H1 (cell line): ENCODE measurements at regions not wholly inside any gene's neighbourhood (a gene's known extent, or its start where the extent isn't known, plus 50 kb on each side); places are given as distances from the start of the nearest gene placed in this dataset.

ENCODE experiments used
- CTCF ChIA-PET: fragments of 300-600 bp; sonication (Branson Sonifier 250); formaldehyde crosslinking; loops from one replicate; lab custom pipeline; 2021; ENCODE audit not compliant: partially characterized antibody; lab: Charles Lee
- POLR2A ChIA-PET: fragments of 300-600 bp; sonication (Branson Sonifier 250); formaldehyde crosslinking; loops from one replicate; lab custom pipeline; 2021; ENCODE audit warnings: inconsistent platforms; ENCODE audit not compliant: partially characterized antibody; lab: Charles Lee
- DNase-seq, 2 experiments: peaks; one replicate each; pipeline versions ENCODE4 v3.0.0 to v3.0.0-alpha.2; 2010 to 2022; ENCODE audit warnings: low spot score in 2 of 2, low read depth in 1 of 2, mixed read lengths in 1 of 2
- FAIRE-seq: peaks from 2 replicates; lab custom pipeline; 2011; peaks lifted over from hg19 to GRCh38; lab: Jason Lieb, UNC
- H2AFZ ChIP-seq: 2 replicates; pipeline ENCODE4 v1.8.1; 2012; ENCODE audit warnings: low read length, inconsistent platforms
- H2AK5ac ChIP-seq: 2 replicates; pipeline ENCODE4 v1.6.1; 2013; ENCODE audit warnings: low read depth, low read length
- H2BK120ac ChIP-seq: replicated peaks from 2 replicates; pipeline ENCODE3; 2013; ENCODE audit warnings: low read depth, low read length, inconsistent platforms
- H2BK12ac ChIP-seq: 2 replicates; pipeline ENCODE4 v1.6.1; 2013; ENCODE audit warnings: low read depth, low read length
- H2BK15ac ChIP-seq: 2 replicates; pipeline ENCODE4 v1.6.1; 2013; ENCODE audit warnings: low read length
- H2BK20ac ChIP-seq: 2 replicates; pipeline ENCODE4 v1.6.1; 2013; ENCODE audit warnings: low read length
- H2BK5ac ChIP-seq: 2 replicates; pipeline ENCODE4 v1.6.1; 2013; ENCODE audit warnings: low read depth, low read length
- H3K14ac ChIP-seq: 2 replicates; pipeline ENCODE4 v1.6.1; 2013; ENCODE audit warnings: inconsistent platforms; ENCODE audit not compliant: insufficient read length
- H3K18ac ChIP-seq: 2 replicates; pipeline ENCODE4 v1.6.1; 2013; ENCODE audit warnings: low read length; ENCODE audit errors: extremely low read depth
- H3K23ac ChIP-seq: 2 replicates; pipeline ENCODE4 v1.6.1; 2013; ENCODE audit warnings: inconsistent platforms; ENCODE audit not compliant: insufficient read length
- H3K23me2 ChIP-seq: 2 replicates; pipeline ENCODE4 v1.6.1; 2013; ENCODE audit warnings: low read depth, low read length
- H3K27ac ChIP-seq: 2 replicates; pipeline ENCODE4 v1.6.1; 2011; ENCODE audit warnings: low read depth, low read length, inconsistent platforms
- H3K27me3 ChIP-seq, 4 experiments: replicated peaks in 1 of 4; 1 replicate in 1 of 4; 2 replicates in 3 of 4; pipeline versions ENCODE4 v1.6.1 to v1.8.1; 2011 to 2013; ENCODE audit warnings: low read length in 3 of 4, mild to moderate bottlenecking in 3 of 4, inconsistent platforms in 2 of 4, mixed read lengths in 2 of 4, moderate library complexity in 1 of 4; ENCODE audit not compliant: control insufficient read depth in 3 of 4, insufficient read depth in 3 of 4; ENCODE audit errors: extremely low read depth in 1 of 4
- H3K36me3 ChIP-seq, 4 experiments: 2 replicates each; pipeline versions ENCODE4 v1.6.1 to v1.8.1; 2011 to 2013; ENCODE audit warnings: mild to moderate bottlenecking in 4 of 4, low read length in 3 of 4, moderate library complexity in 2 of 4, control low read depth in 1 of 4, inconsistent platforms in 1 of 4; ENCODE audit not compliant: insufficient read depth in 4 of 4, control insufficient read depth in 2 of 4
- H3K4ac ChIP-seq: replicated peaks from 2 replicates; pipeline ENCODE3; 2013; ENCODE audit warnings: low read length, low read depth, mixed read lengths, inconsistent platforms; ENCODE audit not compliant: insufficient read length
- H3K4me1 ChIP-seq, 4 experiments: replicated peaks in 1 of 4; 1 replicate in 1 of 4; 2 replicates in 3 of 4; pipeline versions ENCODE4 v1.6.1 to v1.8.1; 2011 to 2013; ENCODE audit warnings: low read length in 3 of 4, inconsistent platforms in 2 of 4, mixed read lengths in 1 of 4; ENCODE audit not compliant: insufficient read depth in 4 of 4, control insufficient read depth in 3 of 4
- H3K4me2 ChIP-seq, 2 experiments: 2 replicates each; pipeline versions ENCODE4 v1.6.1 to v1.8.1; 2011 to 2013; ENCODE audit warnings: low read depth in 2 of 2, low read length in 2 of 2, control low read depth in 1 of 2, inconsistent platforms in 1 of 2, mild to moderate bottlenecking in 1 of 2; ENCODE audit not compliant: insufficient read depth in 1 of 2
- H3K4me3 ChIP-seq, 4 experiments: fragments of 200-600, 300-600 bp in 1 of 4; sonication (generic), shearing (Covaris generic), sonication (Bioruptor Twin) in 1 of 4; 2 replicates each; pipeline versions ENCODE4 v1.5.1 to v1.8.1; 2011 to 2016; ENCODE audit warnings: low read length in 4 of 4, low read depth in 3 of 4, control low read depth in 2 of 4, inconsistent platforms in 2 of 4, mild to moderate bottlenecking in 2 of 4, mixed read lengths in 1 of 4, moderate library complexity in 1 of 4; ENCODE audit not compliant: insufficient read depth in 2 of 4; ENCODE audit errors: extremely low read depth in 1 of 4
- H3K56ac ChIP-seq: replicated peaks from 2 replicates; pipeline ENCODE3; 2013; ENCODE audit warnings: low read depth, mild to moderate bottlenecking, mixed read lengths, low read length, inconsistent platforms; ENCODE audit not compliant: insufficient read length
- H3K79me1 ChIP-seq: 2 replicates; pipeline ENCODE4 v1.6.1; 2013; ENCODE audit warnings: low read depth, low read length, control low read depth
- H3K79me2 ChIP-seq, 2 experiments: 2 replicates each; pipeline versions ENCODE4 v1.6.1 to v1.8.1; 2012 to 2013; ENCODE audit warnings: low read length in 2 of 2, mild to moderate bottlenecking in 2 of 2, inconsistent platforms in 1 of 2; ENCODE audit not compliant: insufficient read depth in 2 of 2, control insufficient read depth in 1 of 2
- H3K9ac ChIP-seq, 4 experiments: replicated peaks in 1 of 4; 1 replicate in 1 of 4; 2 replicates in 3 of 4; pipeline versions ENCODE4 v1.6.1 to v1.8.1; 2011 to 2013; ENCODE audit warnings: low read depth in 3 of 4, low read length in 3 of 4, control low read depth in 2 of 4, mild to moderate bottlenecking in 2 of 4, moderate library complexity in 2 of 4, inconsistent platforms in 1 of 4; ENCODE audit errors: extremely low read depth in 1 of 4
- H3K9me3 ChIP-seq, 2 experiments: 2 replicates each; pipeline versions ENCODE4 v1.6.1 to v1.8.1; 2012 to 2013; ENCODE audit warnings: mild to moderate bottlenecking in 2 of 2, moderate library complexity in 2 of 2, control low read depth in 1 of 2, inconsistent platforms in 1 of 2, low read depth in 1 of 2, low read length in 1 of 2, mixed read lengths in 1 of 2; ENCODE audit not compliant: insufficient read depth in 2 of 2
- H4K20me1 ChIP-seq, 2 experiments: replicated peaks in 1 of 2; 2 replicates each; pipeline versions ENCODE3 to v1.8.1; 2011 to 2013; ENCODE audit warnings: inconsistent platforms in 2 of 2, low read length in 2 of 2, mild to moderate bottlenecking in 1 of 2; ENCODE audit not compliant: insufficient read depth in 2 of 2, control insufficient read depth in 1 of 2
- H4K5ac ChIP-seq: 2 replicates; pipeline ENCODE4 v1.6.1; 2013; ENCODE audit warnings: low read length, low read depth, mixed read lengths, inconsistent platforms; ENCODE audit not compliant: insufficient read length
- H4K8ac ChIP-seq: 2 replicates; pipeline ENCODE4 v1.8.0; 2013; ENCODE audit warnings: mild to moderate bottlenecking, moderate library complexity, low read length, inconsistent platforms; ENCODE audit not compliant: insufficient read depth; ENCODE audit errors: extremely low read depth
- H4K91ac ChIP-seq: replicated peaks from 2 replicates; pipeline ENCODE3; 2013; ENCODE audit warnings: low read length, mixed read lengths, inconsistent platforms; ENCODE audit not compliant: insufficient read length
- ASH2L ChIP-seq: fragments of 200-600, 300-600 bp; sonication (generic); IDR thresholded peaks from one replicate; pipeline ENCODE4 v1.7.1; 2017; ENCODE audit warnings: low read length
- CREB1 ChIP-seq: IDR thresholded peaks from 2 replicates; pipeline ENCODE4 v1.6.1; 2012; ENCODE audit warnings: inconsistent platforms
- FOSL1 ChIP-seq: IDR thresholded peaks from 2 replicates; pipeline ENCODE4 v1.6.1; 2011; ENCODE audit warnings: mild to moderate bottlenecking, low read depth, low read length, moderate library complexity; ENCODE audit not compliant: insufficient read depth
- SP1 ChIP-seq: IDR thresholded peaks from 2 replicates; pipeline ENCODE4 v1.6.1; 2011; ENCODE audit warnings: low read depth, low read length
- SRF ChIP-seq: IDR thresholded peaks from 2 replicates; pipeline ENCODE4 v1.6.1; 2011; ENCODE audit warnings: mild to moderate bottlenecking, low read depth, low read length, moderate library complexity
- TAF7 ChIP-seq: optimal IDR thresholded peaks from 2 replicates; pipeline ENCODE3; 2011; ENCODE audit warnings: low read depth, mild to moderate bottlenecking, inconsistent platforms, low read length, moderate library complexity, borderline replicate concordance
- TCF12 ChIP-seq: IDR thresholded peaks from 2 replicates; pipeline ENCODE4 v1.6.1; 2011; ENCODE audit warnings: low read depth, mild to moderate bottlenecking, low read length
- TEAD4 ChIP-seq: IDR thresholded peaks from 2 replicates; pipeline ENCODE4 v1.6.1; 2012; ENCODE audit warnings: low read depth, low read length, inconsistent platforms, mixed read lengths
- WGBS, 2 experiments: shearing (Covaris generic) in 1 of 2; methylation state at CpG; one replicate each; pipeline versions ENCODE4 v1.1.6 to v1.1.7; 2013 to 2015; ENCODE audit warnings: low lambda C conversion rate in 2 of 2, mixed read lengths in 2 of 2, inconsistent platforms in 1 of 2, low coverage in 1 of 2, missing lambda C conversion rate in 1 of 2; ENCODE audit not compliant: insufficient replicate concordance in 2 of 2, insufficient coverage in 1 of 2, insufficient read length in 1 of 2; ENCODE audit errors: extremely low coverage in 1 of 2, missing lambda C conversion rate in 1 of 2; 5-methylcytosine and 5-hydroxymethylcytosine counted together
- TF ChIP-seq, protein P1 (sequence below), 3 experiments: IDR thresholded peaks; 1 replicate in 2 of 3; 2 replicates in 1 of 3; pipeline versions ENCODE4 v1.5.1 to v1.6.1; 2011; ENCODE audit warnings: low read length in 3 of 3, mild to moderate bottlenecking in 3 of 3, inconsistent platforms in 2 of 3, low read depth in 1 of 3, moderate library complexity in 1 of 3; ENCODE audit not compliant: insufficient read depth in 1 of 3; ENCODE audit errors: control extremely low read depth in 1 of 3
- TF ChIP-seq, protein P2 (sequence below): IDR thresholded peaks from 2 replicates; pipeline ENCODE4 v1.6.1; 2012; ENCODE audit warnings: low read length, inconsistent platforms

DNA sequence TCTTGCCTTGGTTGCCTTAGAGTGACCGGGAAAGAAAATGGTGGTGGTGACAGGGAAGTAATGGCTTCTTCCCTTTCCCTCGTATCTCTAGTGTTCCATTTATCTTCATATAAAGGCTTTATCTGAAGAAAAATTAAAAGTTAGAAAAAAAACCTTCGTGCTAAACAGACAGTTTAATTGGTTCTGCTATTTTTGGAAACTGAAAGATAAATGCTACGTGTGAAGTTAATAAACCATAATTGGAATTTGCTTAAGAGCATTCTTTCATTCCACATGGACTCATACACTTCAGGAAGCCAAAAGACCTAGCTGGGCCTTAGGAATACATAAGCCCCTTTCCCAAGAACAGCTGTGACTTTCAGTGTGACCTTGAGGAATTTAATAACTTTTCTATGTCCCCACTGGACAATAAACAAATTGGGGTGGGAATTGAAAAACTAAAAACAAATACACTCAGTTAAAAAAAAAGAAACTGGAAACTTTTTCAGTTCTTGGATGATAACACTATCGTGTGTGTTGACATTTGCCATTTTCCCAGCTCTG lies 818.8 kb upstream of the WWC1 start:
- Histone ChIP-seq H2BK20ac (no peak overlapping the region), H2BK120ac (no peak overlapping the region), H3K27ac (no peak overlapping the region), H3K23me2 (no peaks in the 10 kb centered on the region), H3K36me3 (no peaks in the 10 kb centered on the region), H4K5ac (no peak overlapping the region), H3K4ac (no peak overlapping the region), H3K4me3 (no peak overlapping the region), H3K79me1 (no peaks in the 10 kb centered on the region), H3K14ac (no peak overlapping the region), H3K27me3 (no peaks in the 10 kb centered on the region), H3K23ac (no peak overlapping the region), H3K4me1 (no peaks in the 10 kb centered on the region), H3K56ac (no peak overlapping the region), H4K8ac (no peak overlapping the region), H2AFZ (no peak overlapping the region), H2AK5ac (no peak overlapping the region), H3K18ac (no peak overlapping the region), H4K91ac (no peak overlapping the region), H4K20me1 (no peaks in the 10 kb centered on the region), H2BK12ac (no peak overlapping the region), H3K9me3 (no peaks in the 10 kb centered on the region), H3K4me2 (no peak overlapping the region), H2BK15ac (no peak overlapping the region), H3K9ac (no peak overlapping the region), H3K79me2 (no peaks in the 10 kb centered on the region), H2BK5ac (no peak overlapping the region)
- DNase-seq (no peak), FAIRE-seq (no peak)
- WGBS, 2 experiments = 92% methylated on average over 5 of the region's 5 CpGs; no CpG with 5 or more reads in 1 of the 2 experiments
- TF ChIP-seq TEAD4 (no peak), CREB1 (no peak), SRF (no peak), TAF7 (no peak), ASH2L (no peak), SP1 (no peak), FOSL1 (no peak), TCF12 (no peak)
- TF ChIP-seq, protein P1, sequence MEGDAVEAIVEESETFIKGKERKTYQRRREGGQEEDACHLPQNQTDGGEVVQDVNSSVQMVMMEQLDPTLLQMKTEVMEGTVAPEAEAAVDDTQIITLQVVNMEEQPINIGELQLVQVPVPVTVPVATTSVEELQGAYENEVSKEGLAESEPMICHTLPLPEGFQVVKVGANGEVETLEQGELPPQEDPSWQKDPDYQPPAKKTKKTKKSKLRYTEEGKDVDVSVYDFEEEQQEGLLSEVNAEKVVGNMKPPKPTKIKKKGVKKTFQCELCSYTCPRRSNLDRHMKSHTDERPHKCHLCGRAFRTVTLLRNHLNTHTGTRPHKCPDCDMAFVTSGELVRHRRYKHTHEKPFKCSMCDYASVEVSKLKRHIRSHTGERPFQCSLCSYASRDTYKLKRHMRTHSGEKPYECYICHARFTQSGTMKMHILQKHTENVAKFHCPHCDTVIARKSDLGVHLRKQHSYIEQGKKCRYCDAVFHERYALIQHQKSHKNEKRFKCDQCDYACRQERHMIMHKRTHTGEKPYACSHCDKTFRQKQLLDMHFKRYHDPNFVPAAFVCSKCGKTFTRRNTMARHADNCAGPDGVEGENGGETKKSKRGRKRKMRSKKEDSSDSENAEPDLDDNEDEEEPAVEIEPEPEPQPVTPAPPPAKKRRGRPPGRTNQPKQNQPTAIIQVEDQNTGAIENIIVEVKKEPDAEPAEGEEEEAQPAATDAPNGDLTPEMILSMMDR (IDR thresholded peaks at IDR 0.05; ENCODE audit: control extremely low read depth in 1 of 3, insufficient read depth in 1 of 3, low read depth in 1 of 3, low read length in 3 of 3) = no peak
- TF ChIP-seq, protein P2, sequence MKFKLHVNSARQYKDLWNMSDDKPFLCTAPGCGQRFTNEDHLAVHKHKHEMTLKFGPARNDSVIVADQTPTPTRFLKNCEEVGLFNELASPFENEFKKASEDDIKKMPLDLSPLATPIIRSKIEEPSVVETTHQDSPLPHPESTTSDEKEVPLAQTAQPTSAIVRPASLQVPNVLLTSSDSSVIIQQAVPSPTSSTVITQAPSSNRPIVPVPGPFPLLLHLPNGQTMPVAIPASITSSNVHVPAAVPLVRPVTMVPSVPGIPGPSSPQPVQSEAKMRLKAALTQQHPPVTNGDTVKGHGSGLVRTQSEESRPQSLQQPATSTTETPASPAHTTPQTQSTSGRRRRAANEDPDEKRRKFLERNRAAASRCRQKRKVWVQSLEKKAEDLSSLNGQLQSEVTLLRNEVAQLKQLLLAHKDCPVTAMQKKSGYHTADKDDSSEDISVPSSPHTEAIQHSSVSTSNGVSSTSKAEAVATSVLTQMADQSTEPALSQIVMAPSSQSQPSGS = no peak
- POLR2A ChIA-PET = no interaction called here
- CTCF ChIA-PET = interaction anchor here (1.4 to 1.5 kb wide), 2 partner anchors 11 to 18 kb away, joined by 3 to 5 read pairs; no protein-coding TSS in a partner anchor
